HCT116 (cell line): ENCODE measurements at regions not wholly inside any gene's neighbourhood (a gene's known extent, or its start where the extent isn't known, plus 50 kb on each side); places are given as distances from the start of the nearest gene placed in this dataset.

ENCODE experiments used
- ATAC-seq: fragments of 200-7000 bp; cut with Tn5 transposase; 2 replicates; pipeline ENCODE4 v1.9.1; 2020; ENCODE audit warnings: mild to moderate bottlenecking, moderate library complexity
- BruUV-seq: library from RNA; stranded (reverse); fragments of 400-500 nt; replicated peaks from 2 replicates; lab custom pipeline; 2021; lab: Mats Ljungman, UMichigan
- CTCF ChIA-PET: fragments of 300-600 bp; sonication (Branson Sonifier 250); formaldehyde crosslinking; loops from one replicate; lab custom pipeline; 2021; ENCODE audit warnings: antibody characterized with exemption; lab: Charles Lee
- POLR2A ChIA-PET: fragments of 300-600, 350-600 bp; sonication (Branson Sonifier 250); formaldehyde crosslinking; loops from one replicate; lab custom pipeline; 2021; ENCODE audit warnings: antibody characterized with exemption; lab: Charles Lee
- RAD21 ChIA-PET, 2 experiments: fragments of 300-600 bp; sonication (Branson Sonifier 250); formaldehyde crosslinking; loops; one replicate each; lab custom pipeline; 2023; ENCODE audit warnings: low total read pairs in 2 of 2; ENCODE audit not compliant: uncharacterized antibody in 2 of 2, unreplicated experiment in 2 of 2, low non-redundant PET in 1 of 2; lab: Charles Lee
- DNase-seq: peaks from one replicate; pipeline ENCODE4 v3.0.0-alpha.2; 2010; ENCODE audit warnings: low read depth, low spot score
- H2AFZ ChIP-seq: fragments of 200-600 bp; shearing (Covaris generic), sonication (generic); 2 replicates; pipeline ENCODE4 v1.6.1; 2017; ENCODE audit warnings: low read depth, mixed run types, mixed read lengths, antibody characterized with exemption, low read length; ENCODE audit not compliant: poor library complexity, severe bottlenecking
- H3K27ac ChIP-seq: 2 replicates; pipeline ENCODE4 v1.5.1; 2012; ENCODE audit warnings: low read depth, low read length
- H3K27me3 ChIP-seq: fragments of 200-600 bp; sonication (generic); 2 replicates; pipeline ENCODE4 v1.6.1; 2016; ENCODE audit warnings: mixed run types, low read length, mixed read lengths; ENCODE audit not compliant: insufficient read depth
- H3K36me3 ChIP-seq, 2 experiments: fragments of 200-500 bp in 1 of 2; fragments of 200-600 bp in 1 of 2; sonication (Bioruptor generic) in 1 of 2; sonication (generic) in 1 of 2; 2 replicates each; pipeline versions ENCODE4 v1.5.1 to v1.6.1; 2014 to 2016; ENCODE audit warnings: low read length in 2 of 2, inconsistent platforms in 1 of 2, mixed read lengths in 1 of 2, mixed run types in 1 of 2; ENCODE audit not compliant: insufficient read depth in 2 of 2, control insufficient read depth in 1 of 2
- H3K4me1 ChIP-seq, 2 experiments: fragments of 200-600 bp in 1 of 2; sonication (generic) in 1 of 2; 2 replicates each; pipeline versions ENCODE4 v1.5.1 to v1.6.1; 2012 to 2017; ENCODE audit warnings: low read length in 2 of 2, inconsistent platforms in 1 of 2, mild to moderate bottlenecking in 1 of 2, mixed read lengths in 1 of 2, mixed run types in 1 of 2, moderate library complexity in 1 of 2; ENCODE audit not compliant: insufficient read depth in 2 of 2, control insufficient read depth in 1 of 2
- H3K4me2 ChIP-seq: fragments of 200-600 bp; sonication (generic); 2 replicates; pipeline ENCODE4 v1.6.1; 2017; ENCODE audit warnings: mixed run types, low read length, mixed read lengths
- H3K4me3 ChIP-seq, 2 experiments: fragments of 200-600 bp in 1 of 2; sonication (generic) in 1 of 2; replicated peaks in 1 of 2; 2 replicates each; pipeline ENCODE4 v1.5.1; 2011 to 2016; ENCODE audit warnings: low read length in 2 of 2, control low read depth in 1 of 2, low read depth in 1 of 2, mild to moderate bottlenecking in 1 of 2, mixed read lengths in 1 of 2, mixed run types in 1 of 2
- H3K79me2 ChIP-seq: fragments of 200-600 bp; sonication (generic); 2 replicates; pipeline ENCODE4 v1.6.1; 2017; ENCODE audit warnings: mild to moderate bottlenecking, mixed run types, low read length, moderate library complexity, mixed read lengths; ENCODE audit not compliant: insufficient read depth
- H3K9ac ChIP-seq: fragments of 200-600 bp; sonication (generic); 2 replicates; pipeline ENCODE4 v1.6.1; 2016; ENCODE audit warnings: low read length, mixed read lengths
- H3K9me2 ChIP-seq: fragments of 200-600 bp; sonication (generic), shearing (Covaris generic); 2 replicates; pipeline ENCODE4 v1.6.1; 2017; ENCODE audit warnings: mixed run types, mild to moderate bottlenecking, moderate library complexity; ENCODE audit not compliant: insufficient read depth
- H3K9me3 ChIP-seq, 2 experiments: fragments of 200-500 bp in 1 of 2; fragments of 200-600 bp in 1 of 2; sonication (Bioruptor generic) in 1 of 2; sonication (generic) in 1 of 2; 2 replicates each; pipeline ENCODE4 v1.6.1; 2014 to 2017; ENCODE audit warnings: low read length in 2 of 2, mixed read lengths in 2 of 2, inconsistent platforms in 1 of 2, low read depth in 1 of 2, mild to moderate bottlenecking in 1 of 2, mixed run types in 1 of 2, moderate library complexity in 1 of 2; ENCODE audit not compliant: control insufficient read depth in 1 of 2, insufficient read depth in 1 of 2
- H4K20me1 ChIP-seq: fragments of 200-600 bp; sonication (generic), shearing (Covaris generic); 2 replicates; pipeline ENCODE4 v1.6.1; 2017; ENCODE audit warnings: mixed run types, mild to moderate bottlenecking, moderate library complexity; ENCODE audit not compliant: insufficient read depth
- ATF3 ChIP-seq: IDR thresholded peaks from 2 replicates; pipeline ENCODE4 v1.6.1; 2012
- EZH2 ChIP-seq: fragments of 200-600 bp; sonication (generic); IDR thresholded peaks from 2 replicates; pipeline ENCODE4 v1.6.1; 2017; ENCODE audit warnings: antibody characterized with exemption, mixed run types
- EZH2phosphoT487 ChIP-seq: fragments of 200-600 bp; IDR thresholded peaks from 2 replicates; pipeline ENCODE4 v1.6.1; 2018; ENCODE audit warnings: antibody characterized with exemption, borderline replicate concordance
- POLR2AphosphoS5 ChIP-seq: IDR thresholded peaks from 2 replicates; pipeline ENCODE4 v1.6.1; 2011; ENCODE audit warnings: mild to moderate bottlenecking, low read depth, low read length, moderate library complexity
- SIN3A ChIP-seq: IDR thresholded peaks from 2 replicates; pipeline ENCODE4 v1.6.1; 2012; ENCODE audit warnings: low read depth
- SRF ChIP-seq: IDR thresholded peaks from 2 replicates; pipeline ENCODE4 v1.6.1; 2012; ENCODE audit warnings: low read depth
- YY1 ChIP-seq: IDR thresholded peaks from 2 replicates; pipeline ENCODE4 v1.6.1; 2011; ENCODE audit warnings: low read length, low read depth, moderate library complexity, mild to moderate bottlenecking; ENCODE audit not compliant: insufficient replicate concordance; ENCODE audit errors: extremely low read depth
- ZBTB33 ChIP-seq: IDR thresholded peaks from 2 replicates; pipeline ENCODE4 v1.6.1; 2011; ENCODE audit warnings: mild to moderate bottlenecking, low read length, moderate library complexity; ENCODE audit not compliant: insufficient replicate concordance; ENCODE audit errors: extremely low read depth
- ZFX ChIP-seq: fragments of 450-650 bp; IDR thresholded peaks from 2 replicates; pipeline ENCODE4 v1.6.1; 2017
- intact Hi-C: fragments of 100-400 bp; cut with micrococcal nuclease; formaldehyde crosslinking; loops from 2 replicates; pipeline ENCODE4 v1.10.0; 2022

GRCh38 chr21:25390701-25391100 lies 216.6 kb downstream of the MRPL39 start (continued):
- TF ChIP-seq EZH2 (no peak), ZFX (no peak), SIN3A (no peak), EZH2phosphoT487 (no peak), ATF3 (no peak), YY1 (no peak), SRF (no peak), POLR2AphosphoS5 (no peak)

DNA sequence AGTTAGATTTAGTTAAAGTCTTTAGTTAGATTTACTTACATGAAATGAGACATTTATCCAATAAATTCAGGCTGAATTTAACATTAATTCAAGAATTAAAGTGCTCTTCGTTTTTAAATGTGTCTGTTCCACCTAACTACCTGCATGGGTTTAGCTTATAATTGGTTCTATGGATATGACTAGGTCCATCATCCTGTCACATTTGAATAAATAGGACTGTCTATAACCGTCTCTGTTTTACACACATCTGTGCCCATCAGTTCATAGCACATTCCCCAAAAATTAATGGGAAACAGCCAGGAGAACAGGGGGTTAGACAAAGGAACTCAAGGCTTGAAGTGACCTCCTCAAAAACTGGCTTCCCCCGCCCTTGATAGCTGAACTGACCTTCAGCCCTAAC lies 219.6 kb downstream of the MRPL39 start:
- no peaks in the 10 kb centered on the region for H4K20me1 ChIP-seq
- CTCF ChIA-PET = no interaction called here
- intact Hi-C loops = no loop called here
- no peaks in the 10 kb centered on the region for H3K27me3 ChIP-seq
- BruUV-seq = no TSS peak
- H3K4me3 ChIP-seq = no peak overlapping the region
- no peak overlapping the region for H3K9ac ChIP-seq
- POLR2A ChIA-PET = no interaction called here
- no peak overlapping the region for H3K4me2 ChIP-seq
- no peak for DNase-seq
- H3K9me2 ChIP-seq = no peaks in the 10 kb centered on the region
- RAD21 ChIA-PET = no interaction called here
- ATAC-seq = no peak
- H3K79me2 ChIP-seq = no peaks in the 10 kb centered on the region
- no peaks in the 10 kb centered on the region for H3K36me3 ChIP-seq
- H3K9me3 ChIP-seq = no peaks in the 10 kb centered on the region
- H3K4me1 ChIP-seq = no peaks in the 10 kb centered on the region
- no peak overlapping the region for H2AFZ ChIP-seq
- no peak for TF ChIP-seq ZBTB33
- no peak overlapping the region for H3K27ac ChIP-seq
